SK-N-SH (cell line): ENCODE measurements at regions not wholly inside any gene's neighbourhood (a gene's known extent, or its start where the extent isn't known, plus 50 kb on each side); places are given as distances from the start of the nearest gene placed in this dataset.

Source experiments
- CTCF ChIA-PET: fragments of 300-600, 350-600 bp; formaldehyde crosslinking; extraction: SDS; loops from one replicate; lab custom pipeline; 2021; lab: Yijun Ruan, JAX
- POLR2A ChIA-PET: fragments of 350-600 bp; sonication (Branson Sonifier 250); formaldehyde crosslinking; extraction: SDS; loops from one replicate; lab custom pipeline; 2020; ENCODE audit warnings: antibody characterized with exemption, inconsistent platforms; lab: Yijun Ruan, JAX
- DNase-seq: peaks from one replicate; pipeline ENCODE4 v3.0.0; 2012
- H2AFZ ChIP-seq: fragments of 200-600 bp; sonication (generic); 2 replicates; pipeline ENCODE4 v1.8.1; 2016; ENCODE audit warnings: antibody characterized with exemption, mild to moderate bottlenecking, low read depth
- H3F3A ChIP-seq: fragments of 200-600 bp; sonication (generic); replicated peaks from 2 replicates; pipeline ENCODE3; 2016; ENCODE audit warnings: antibody characterized with exemption, mild to moderate bottlenecking; ENCODE audit not compliant: insufficient read depth
- H3K27ac ChIP-seq, 2 experiments: fragments of 200-500 bp in 1 of 2; fragments of 200-600 bp in 1 of 2; sonication (Bioruptor generic) in 1 of 2; sonication (generic), shearing (Covaris generic) in 1 of 2; 2 replicates each; pipeline versions ENCODE4 v1.5.1 to v1.6.1; 2014 to 2016; ENCODE audit warnings: low read depth in 2 of 2, inconsistent platforms in 1 of 2, low read length in 1 of 2, mild to moderate bottlenecking in 1 of 2, mixed read lengths in 1 of 2
- H3K27me3 ChIP-seq: fragments of 200-600 bp; sonication (generic), shearing (Covaris generic); 2 replicates; pipeline ENCODE4 v1.6.1; 2016; ENCODE audit warnings: mixed run types; ENCODE audit not compliant: insufficient read depth
- H3K36me3 ChIP-seq, 2 experiments: fragments of 200-500 bp in 1 of 2; fragments of 200-600 bp in 1 of 2; sonication (Bioruptor generic) in 1 of 2; sonication (generic) in 1 of 2; replicated peaks in 1 of 2; 2 replicates each; pipeline versions ENCODE3 to v1.5.1; 2014 to 2016; ENCODE audit warnings: low read length in 1 of 2, mild to moderate bottlenecking in 1 of 2; ENCODE audit not compliant: insufficient read depth in 2 of 2, control insufficient read depth in 1 of 2
- H3K4me1 ChIP-seq, 2 experiments: fragments of 200-500 bp in 1 of 2; fragments of 200-600 bp in 1 of 2; sonication (Bioruptor generic) in 1 of 2; sonication (generic), shearing (Covaris generic) in 1 of 2; 2 replicates each; pipeline versions ENCODE4 v1.5.1 to v1.6.1; 2014 to 2016; ENCODE audit warnings: low read depth in 1 of 2, low read length in 1 of 2, mixed run types in 1 of 2; ENCODE audit not compliant: insufficient read depth in 2 of 2, control insufficient read depth in 1 of 2
- H3K4me2 ChIP-seq: fragments of 200-600 bp; sonication (generic), shearing (Covaris generic); 2 replicates; pipeline ENCODE4 v1.6.1; 2017; ENCODE audit warnings: mixed run types
- H3K4me3 ChIP-seq, 2 experiments: fragments of 200-500 bp in 1 of 2; fragments of 200-600 bp in 1 of 2; sonication (Bioruptor generic) in 1 of 2; sonication (generic), shearing (Covaris generic) in 1 of 2; 2 replicates each; pipeline versions ENCODE4 v1.5.1 to v1.8.1; 2014 to 2016; ENCODE audit warnings: low read depth in 2 of 2, inconsistent platforms in 1 of 2, low read length in 1 of 2, mild to moderate bottlenecking in 1 of 2, mixed read lengths in 1 of 2, moderate library complexity in 1 of 2
- H3K79me2 ChIP-seq: fragments of 200-600 bp; sonication (generic); 2 replicates; pipeline ENCODE4 v1.8.1; 2017; ENCODE audit warnings: mild to moderate bottlenecking; ENCODE audit not compliant: insufficient read depth
- H3K9ac ChIP-seq: fragments of 200-600 bp; sonication (generic); 2 replicates; pipeline ENCODE4 v1.6.1; 2017; ENCODE audit warnings: mixed run types
- H3K9me2 ChIP-seq: fragments of 200-600 bp; sonication (generic); 2 replicates; pipeline ENCODE4 v1.6.1; 2017; ENCODE audit warnings: mixed run types
- H3K9me3 ChIP-seq: fragments of 200-600 bp; sonication (generic); 2 replicates; pipeline ENCODE4 v1.6.1; 2017; ENCODE audit warnings: mixed run types, mild to moderate bottlenecking, moderate library complexity
- H4K20me1 ChIP-seq: fragments of 200-600 bp; sonication (generic); 2 replicates; pipeline ENCODE4 v1.6.1; 2017; ENCODE audit warnings: mild to moderate bottlenecking, mixed run types; ENCODE audit not compliant: insufficient read depth
- EP300 ChIP-seq, 2 experiments: IDR thresholded peaks; 2 replicates each; pipeline versions ENCODE4 v1.4.0 to v1.6.1; 2012; ENCODE audit warnings: borderline replicate concordance in 1 of 2, low read depth in 1 of 2, low read length in 1 of 2
- EZH2phosphoT487 ChIP-seq: fragments of 200-600 bp; sonication (generic); IDR thresholded peaks from 2 replicates; pipeline ENCODE4 v1.6.1; 2017; ENCODE audit warnings: low read depth, mixed run types, mild to moderate bottlenecking, antibody characterized with exemption, moderate library complexity, borderline replicate concordance
- FOSL2 ChIP-seq: IDR thresholded peaks from 2 replicates; pipeline ENCODE4 v1.4.0; 2012; ENCODE audit warnings: low read depth, mild to moderate bottlenecking, moderate library complexity, borderline replicate concordance
- FOXJ3 ChIP-seq: sonication (generic); formaldehyde crosslinking; IDR thresholded peaks from 2 replicates; pipeline ENCODE4 v1.5.1; 2020; ENCODE audit warnings: mild to moderate bottlenecking, missing genetic modification reagents
- GABPA ChIP-seq: IDR thresholded peaks from 2 replicates; pipeline ENCODE4 v1.4.0; 2012; ENCODE audit warnings: low read depth, mild to moderate bottlenecking
- IRF3 ChIP-seq: fragments of 150-350 bp; IDR thresholded peaks from 2 replicates; pipeline ENCODE4 v1.6.1; 2016; ENCODE audit warnings: mild to moderate bottlenecking, low read depth, low read length
- POLR2AphosphoS5 ChIP-seq: IDR thresholded peaks from 2 replicates; pipeline ENCODE4 v1.6.1; 2012; ENCODE audit warnings: low read depth, low read length
- REST ChIP-seq: IDR thresholded peaks from 2 replicates; pipeline ENCODE4 v1.6.1; 2012; ENCODE audit warnings: mild to moderate bottlenecking, low read depth, low read length, moderate library complexity
- RFX5 ChIP-seq: IDR thresholded peaks from 2 replicates; pipeline ENCODE4 v1.6.1; 2012; ENCODE audit warnings: mild to moderate bottlenecking, improper control_type of control experiment, low read length
- SIN3A ChIP-seq: IDR thresholded peaks from 2 replicates; pipeline ENCODE4 v1.6.1; 2012; ENCODE audit warnings: low read depth, mild to moderate bottlenecking, low read length, moderate library complexity, borderline replicate concordance
- TEAD4 ChIP-seq: IDR thresholded peaks from 2 replicates; pipeline ENCODE4 v1.4.0; 2012; ENCODE audit warnings: mild to moderate bottlenecking, borderline replicate concordance; ENCODE audit not compliant: insufficient read depth
- USF1 ChIP-seq: IDR thresholded peaks from 2 replicates; pipeline ENCODE4 v1.4.0; 2012; ENCODE audit warnings: low read depth, borderline replicate concordance
- YY1 ChIP-seq: IDR thresholded peaks from 2 replicates; pipeline ENCODE4 v1.4.0; 2012; ENCODE audit warnings: low read depth, mild to moderate bottlenecking
- ZBTB33 ChIP-seq: IDR thresholded peaks from 2 replicates; pipeline ENCODE4 v1.4.0; 2012; ENCODE audit warnings: low read depth, borderline replicate concordance
- WGBS: methylation state at CpG from one replicate; pipeline ENCODE4 v1.1.6; 2017; ENCODE audit warnings: low lambda C conversion rate; 5-methylcytosine and 5-hydroxymethylcytosine counted together

- Histone ChIP-seq H4K20me1 (no peaks in the 10 kb centered on the region), H3K4me3 (no peak overlapping the region), H3K9me3 (no peaks in the 10 kb centered on the region), H3K4me1 (no peaks in the 10 kb centered on the region), H3K27ac (no peak overlapping the region), H3F3A (no peaks in the 10 kb centered on the region), H3K27me3 (no peaks in the 10 kb centered on the region), H3K4me2 (no peak overlapping the region), H3K9me2 (no peaks in the 10 kb centered on the region), H3K36me3 (no peaks in the 10 kb centered on the region), H3K79me2 (no peaks in the 10 kb centered on the region), H2AFZ (no peak overlapping the region), H3K9ac (no peak overlapping the region)
- 96% methylated on average over 3 of the region's 3 CpGs for WGBS
- no peak for DNase-seq
- POLR2A ChIA-PET: no interaction called here
- CTCF ChIA-PET: interaction anchor here (1.1 kb wide), 1 partner anchor 1231 kb away, joined by 3 read pairs; no protein-coding TSS in a partner anchor
- TF ChIP-seq FOSL2: no peak
- TF ChIP-seq SIN3A: no peak
- TF ChIP-seq RFX5: no peak
- no peak for TF ChIP-seq USF1
Observed at GRCh38 chr1:219560856-219561255, 52.0 kb downstream of the ZC3H11B start.

- no peaks in the 10 kb centered on the region for H4K20me1 ChIP-seq
- CTCF ChIA-PET: no interaction called here
- no peaks in the 10 kb centered on the region for H3K36me3 ChIP-seq
- TF ChIP-seq FOXJ3 (no peak), YY1 (no peak)
- H3K27me3 ChIP-seq: no peaks in the 10 kb centered on the region
- DNase-seq: no peak
- no peak overlapping the region for H3K4me2 ChIP-seq
- H3F3A ChIP-seq: no peaks in the 10 kb centered on the region
- H3K4me3 ChIP-seq: no peak overlapping the region
- no peak overlapping the region for H2AFZ ChIP-seq
- no peak overlapping the region for H3K27ac ChIP-seq
- POLR2A ChIA-PET: no interaction called here
- H3K79me2 ChIP-seq: no peaks in the 10 kb centered on the region
- H3K9me3 ChIP-seq: no peaks in the 10 kb centered on the region
- no peaks in the 10 kb centered on the region for H3K9me2 ChIP-seq
- 0 out of 4 replicates have a peak, but pooled peaks cover 0 to 4% of the 10 kb centered on the region in 2 experiments for H3K4me1 ChIP-seq
- WGBS: 94% methylated on average over 4 of the region's 4 CpGs
- H3K9ac ChIP-seq: no peak overlapping the region
Observed at GRCh38 chr1:219559899-219560298, 53.0 kb downstream of the ZC3H11B start.

- ChIA-PET POLR2A (interaction anchor here (0.6 kb wide), 1 partner anchor 672 kb away, joined by 3 read pairs; no protein-coding TSS in a partner anchor), CTCF (interaction anchor here (1.0 to 4.0 kb wide), 2 partner anchors 12 to 17 kb away, joined by 3 to 22 read pairs; no protein-coding TSS in a partner anchor)
- Histone ChIP-seq H3K79me2 (no peaks in the 10 kb centered on the region), H3K4me3 (no peak overlapping the region), H3K27ac (peak overlapping the region in 1 of 2 experiments; percentile 37; a peak in 1 of 4 replicates), H3K36me3 (no peaks in the 10 kb centered on the region), H3K4me1 (0 out of 4 replicates have a peak, but pooled peaks cover 0 to 4% of the 10 kb centered on the region in 2 experiments), H2AFZ (0 out of 2 replicates have a peak overlapping the region, but pooled peaks have one; percentile 42), H3K27me3 (no peaks in the 10 kb centered on the region), H3K4me2 (no peak overlapping the region), H3K9me3 (no peaks in the 10 kb centered on the region), H3K9ac (no peak overlapping the region), H4K20me1 (no peaks in the 10 kb centered on the region), H3K9me2 (no peaks in the 10 kb centered on the region), H3F3A (no peaks in the 10 kb centered on the region)
- TF ChIP-seq EP300 (IDR thresholded peaks at IDR 0.05; ENCODE audit: borderline replicate concordance in 1 of 2, low read depth in 1 of 2, low read length in 1 of 2) (no peak), RFX5 (no peak), FOXJ3 (no peak), TEAD4 (no peak), REST (no peak), ZBTB33 (no peak), POLR2AphosphoS5 (no peak), EZH2phosphoT487 (no peak), GABPA (no peak), IRF3 (no peak)
- DNase-seq: no peak
- 87% methylated on average over 2 of the region's 2 CpGs for WGBS
Observed at GRCh38 chr1:219555806-219556205, 57.1 kb downstream of the ZC3H11B start.
